ENCODE measurements at regions not wholly inside any gene's neighbourhood (a gene's known extent, or its start where the extent isn't known, plus 50 kb on each side); places are given as distances from the start of the nearest gene placed in this dataset.

- no peak for TF ChIP-seq CTCF (IDR thresholded peaks at IDR 0.05; ENCODE audit: low read depth, low read length)
- no peak for TF ChIP-seq EZH2phosphoT487 (IDR thresholded peaks at IDR 0.05; ENCODE audit: low read depth)
Measured at GRCh38 chr6:168221497-168222079, 98.0 kb downstream of the DACT2 start.
